Stimulated activated naive CD8-positive, alpha-beta T cell treated with anti-CD3 and anti-CD28 coated beads, Interleukin-15, amount 100 ng/mL, for 72 hours (primary cell): ENCODE measurements at regions not wholly inside any gene's neighbourhood (a gene's known extent, or its start where the extent isn't known, plus 50 kb on each side); places are given as distances from the start of the nearest gene placed in this dataset.
A peak's percentile ranks its signal among the peaks of the same experiment; 100 is the strongest.

Experiments used
- ATAC-seq: fragments of 150-1000 bp; cut with Tn5 transposase; 2 replicates; pipeline ENCODE4 v1.10.0; 2021; ENCODE audit warnings: mild to moderate bottlenecking, moderate library complexity
- DNase-seq, 2 donors: peaks; one replicate each; pipeline ENCODE4 v3.0.0; 2021 to 2022
- H3K27ac Mint-ChIP-seq, 2 donors: one replicate each; pipeline ENCODE4 v1.8.0; 2022; ENCODE audit warnings: mild to moderate bottlenecking in 2 of 2, mixed read lengths in 2 of 2, moderate library complexity in 2 of 2
- H3K27me3 Mint-ChIP-seq: one replicate; pipeline ENCODE4 v1.8.0; 2022; ENCODE audit warnings: mixed read lengths
- H3K4me1 Mint-ChIP-seq: one replicate; pipeline ENCODE4 v1.8.0; 2022; ENCODE audit warnings: mild to moderate bottlenecking, mixed read lengths
- H3K4me3 Mint-ChIP-seq, 2 donors: one replicate each; pipeline ENCODE4 v1.8.0; 2022; ENCODE audit warnings: mild to moderate bottlenecking in 2 of 2, mixed read lengths in 2 of 2, moderate library complexity in 1 of 2
- H3K9me3 Mint-ChIP-seq, 2 donors: one replicate each; pipeline ENCODE4 v1.8.0; 2022; ENCODE audit warnings: mixed read lengths in 2 of 2

DNA sequence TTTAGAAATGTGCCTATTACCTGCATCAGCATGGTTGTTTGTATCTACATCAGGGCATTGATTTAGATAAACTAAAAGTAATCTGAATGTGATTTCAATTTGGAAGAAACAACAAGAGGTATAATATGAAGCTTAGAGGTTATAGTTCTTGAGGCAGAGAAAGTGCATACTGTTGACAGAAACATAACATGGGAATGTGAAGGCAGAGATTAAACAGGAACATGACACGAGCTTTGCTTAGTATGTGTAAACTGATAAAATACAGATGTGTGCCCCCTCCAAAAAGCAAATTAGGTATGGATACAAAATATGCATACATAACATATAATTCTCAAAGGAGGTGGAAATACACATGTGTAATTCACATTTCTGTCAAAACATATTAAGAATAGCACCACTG, 1180.2 kb upstream of the ADGRL3 start:
- H3K27me3 Mint-ChIP-seq, result no peaks in the 10 kb centered on the region
- H3K27ac Mint-ChIP-seq, result no peak overlapping the region
- ATAC-seq (no peak), DNase-seq (no peak)
- no peaks in the 10 kb centered on the region for H3K9me3 Mint-ChIP-seq
- H3K4me1 Mint-ChIP-seq, result no peaks in the 10 kb centered on the region
- H3K4me3 Mint-ChIP-seq, result no peak overlapping the region

DNA sequence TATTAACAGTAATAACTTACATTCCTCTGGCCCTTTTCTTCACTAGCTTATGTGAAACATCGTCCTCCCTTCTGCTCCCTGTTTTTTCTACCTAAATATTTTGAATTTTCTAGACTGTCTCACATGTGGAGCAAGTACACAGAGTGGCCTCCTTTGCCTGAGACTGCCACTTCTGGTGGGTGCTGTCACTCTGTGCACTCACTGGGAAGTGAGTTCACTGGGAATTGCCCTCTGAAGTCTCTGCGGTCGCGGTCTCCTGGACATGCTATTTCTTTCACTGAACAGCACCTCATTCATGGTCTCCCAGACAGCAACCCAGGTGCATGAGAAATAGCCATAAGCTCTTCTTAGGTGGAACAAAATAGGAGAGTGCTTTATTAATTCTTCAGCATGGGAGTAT, 1179.7 kb upstream of the ADGRL3 start:
- no peaks in the 10 kb centered on the region for H3K4me1 Mint-ChIP-seq
- H3K4me3 Mint-ChIP-seq, result no peak overlapping the region
- H3K27me3 Mint-ChIP-seq, result no peaks in the 10 kb centered on the region
- peak overlapping the region in 1 of 2 donors; percentile 56 for H3K27ac Mint-ChIP-seq
- DNase-seq, result no peak
- no peak for ATAC-seq
- H3K9me3 Mint-ChIP-seq, result no peaks in the 10 kb centered on the region

DNA sequence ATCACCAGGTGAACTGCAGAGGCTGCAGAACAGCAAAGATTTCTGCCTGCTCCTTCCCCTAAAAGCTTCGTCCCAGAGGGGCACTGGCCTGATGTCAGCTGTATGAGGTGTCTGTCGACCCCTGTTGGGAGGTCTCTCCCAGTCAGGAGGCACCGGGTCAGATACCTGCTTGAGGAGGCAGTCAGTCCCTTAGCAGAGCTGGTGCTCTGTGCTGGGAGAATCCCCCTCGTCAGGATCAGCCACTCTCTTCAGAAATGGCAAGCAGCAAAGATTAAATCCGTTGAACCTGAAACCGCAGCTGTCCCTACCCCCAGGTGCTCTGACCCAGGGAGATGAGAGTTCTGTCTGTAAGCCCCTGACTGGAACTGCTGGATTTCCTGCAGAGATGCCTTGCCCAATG, 1166.3 kb upstream of the ADGRL3 start:
- no peak for DNase-seq
- H3K27ac Mint-ChIP-seq, result peak overlapping the region in 1 of 2 donors; percentile 42
- H3K4me1 Mint-ChIP-seq, result no peaks in the 10 kb centered on the region
- H3K9me3 Mint-ChIP-seq, result peaks cover 13 to 17% of the 10 kb centered on the region in 2 donors
- no peak for ATAC-seq
- no peaks in the 10 kb centered on the region for H3K27me3 Mint-ChIP-seq
- H3K4me3 Mint-ChIP-seq, result no peak overlapping the region

DNA sequence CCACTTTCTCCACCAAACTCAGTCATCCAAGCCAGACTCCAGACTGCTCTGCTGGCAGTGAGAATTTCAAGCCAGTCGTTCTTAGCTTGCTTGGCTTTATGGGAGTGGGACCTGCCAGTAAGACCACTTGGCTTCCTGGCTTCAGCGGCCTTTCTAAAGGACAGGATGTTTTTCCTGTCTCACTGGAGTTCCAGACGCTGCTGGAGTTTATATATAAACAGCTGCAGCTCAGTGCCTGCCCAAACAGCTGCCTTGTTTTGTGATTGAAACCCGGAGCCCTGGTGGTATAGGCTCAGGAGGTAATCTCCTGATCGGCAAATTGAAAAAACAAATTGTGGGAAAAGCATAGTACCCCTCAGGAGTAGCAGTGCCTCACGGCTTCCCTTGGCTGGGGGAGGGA, 1165.8 kb upstream of the ADGRL3 start:
- H3K27me3 Mint-ChIP-seq, result no peaks in the 10 kb centered on the region
- no peak overlapping the region for H3K27ac Mint-ChIP-seq
- no peak for ATAC-seq
- H3K4me1 Mint-ChIP-seq, result no peaks in the 10 kb centered on the region
- H3K9me3 Mint-ChIP-seq, result peaks cover 13 to 17% of the 10 kb centered on the region in 2 donors
- DNase-seq, result no peak
- H3K4me3 Mint-ChIP-seq, result no peak overlapping the region

DNA sequence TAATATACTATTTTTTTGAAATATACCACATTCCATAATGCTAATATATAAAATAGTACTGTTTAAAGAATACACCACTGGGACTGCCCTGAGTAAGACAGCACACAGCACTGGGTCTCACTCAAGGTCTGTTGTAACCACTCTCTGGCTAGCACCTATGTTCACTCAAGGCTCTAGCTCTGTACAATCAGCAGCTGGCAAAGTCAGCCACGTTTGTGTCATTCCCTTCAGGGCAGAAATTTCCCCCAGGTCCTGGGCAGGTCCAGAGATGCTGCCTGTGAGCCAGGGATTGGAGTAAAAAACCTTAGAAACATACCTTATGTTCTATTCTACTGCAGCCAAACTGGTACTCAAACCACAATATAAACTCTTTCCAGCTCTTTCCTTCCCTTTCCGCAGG, 1160.2 kb upstream of the ADGRL3 start:
- Mint-ChIP-seq H3K9me3 (peaks cover 0 to 12% of the 10 kb centered on the region in 2 donors), H3K4me1 (no peaks in the 10 kb centered on the region), H3K4me3 (no peak overlapping the region), H3K27ac (no peak overlapping the region), H3K27me3 (no peaks in the 10 kb centered on the region)
- ATAC-seq (no peak), DNase-seq (no peak)

DNA sequence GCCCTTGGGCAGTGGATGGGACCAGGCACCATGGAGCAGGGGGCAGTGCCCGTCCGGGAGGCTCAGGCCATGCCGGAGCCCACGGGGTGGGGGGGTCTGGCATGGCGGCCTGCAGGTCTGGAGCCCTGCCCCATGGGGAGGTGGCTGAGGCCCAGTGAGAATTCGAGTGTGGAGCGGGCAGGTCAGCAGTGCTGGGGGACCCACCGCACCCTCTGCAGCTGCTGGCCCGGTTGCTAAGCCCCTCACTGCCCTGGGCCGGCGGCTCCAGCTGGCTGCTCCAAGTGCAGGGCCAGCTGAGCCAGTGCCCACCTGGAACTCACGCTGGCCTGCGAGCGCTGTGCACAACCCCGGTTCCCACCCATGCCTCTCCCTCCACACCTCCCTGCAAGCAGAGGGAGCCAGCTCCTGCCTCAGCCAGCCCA, 1157.9 kb upstream of the ADGRL3 start:
- no peaks in the 10 kb centered on the region for H3K4me1 Mint-ChIP-seq
- ATAC-seq (no peak), DNase-seq (no peak)
- peaks cover 0 to 12% of the 10 kb centered on the region in 2 donors for H3K9me3 Mint-ChIP-seq
- H3K27me3 Mint-ChIP-seq, result no peaks in the 10 kb centered on the region
- H3K4me3 Mint-ChIP-seq, result no peak overlapping the region
- H3K27ac Mint-ChIP-seq, result no peak overlapping the region

DNA sequence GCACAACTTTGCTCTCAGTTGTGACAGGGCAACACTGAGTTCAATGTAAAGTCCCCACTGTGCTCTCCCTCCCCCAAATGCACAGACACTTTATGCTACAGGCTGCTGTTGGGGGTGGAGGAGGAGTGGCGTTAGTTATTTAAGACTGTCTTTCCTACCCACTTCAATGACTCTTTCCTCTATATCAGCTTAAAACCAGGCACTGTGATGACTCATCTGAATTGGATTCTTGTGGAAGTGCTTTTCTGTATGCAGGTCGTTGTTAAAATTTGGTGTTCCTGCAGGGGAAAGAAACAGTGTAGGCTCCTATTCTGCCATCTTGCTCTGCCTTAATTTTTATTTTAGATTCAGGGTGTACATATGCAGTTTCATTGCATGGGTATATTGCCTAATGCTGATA, 1157.2 kb upstream of the ADGRL3 start:
- DNase-seq (no peak), ATAC-seq (no peak)
- H3K27me3 Mint-ChIP-seq, result no peaks in the 10 kb centered on the region
- H3K4me3 Mint-ChIP-seq, result no peak overlapping the region
- no peaks in the 10 kb centered on the region for H3K4me1 Mint-ChIP-seq
- no peak overlapping the region for H3K27ac Mint-ChIP-seq
- peaks cover 0 to 6% of the 10 kb centered on the region in 2 donors for H3K9me3 Mint-ChIP-seq

DNA sequence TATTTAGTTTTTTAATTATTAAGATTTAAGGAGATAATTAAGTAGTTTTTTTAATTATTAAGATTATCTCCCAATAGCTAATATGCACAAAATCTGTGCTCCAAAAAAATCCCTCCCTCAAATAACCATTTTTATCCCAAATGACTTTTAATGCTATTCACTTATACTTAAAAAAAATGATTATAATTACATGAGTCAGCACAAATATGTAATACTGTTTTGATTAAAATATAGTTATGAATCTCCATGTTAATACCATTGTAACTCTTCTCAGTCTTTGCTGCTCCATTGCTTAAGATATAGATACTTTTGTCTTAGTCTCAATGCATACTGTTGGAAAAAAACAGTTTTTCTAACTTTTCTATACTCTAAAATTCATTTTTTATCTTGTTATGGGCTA, 1121.1 kb upstream of the ADGRL3 start:
- DNase-seq, result no peak
- Mint-ChIP-seq H3K4me1 (no peaks in the 10 kb centered on the region), H3K4me3 (no peak overlapping the region), H3K9me3 (peaks cover 16 to 22% of the 10 kb centered on the region in 2 donors), H3K27me3 (no peaks in the 10 kb centered on the region), H3K27ac (no peak overlapping the region)
- ATAC-seq, result no peak

DNA sequence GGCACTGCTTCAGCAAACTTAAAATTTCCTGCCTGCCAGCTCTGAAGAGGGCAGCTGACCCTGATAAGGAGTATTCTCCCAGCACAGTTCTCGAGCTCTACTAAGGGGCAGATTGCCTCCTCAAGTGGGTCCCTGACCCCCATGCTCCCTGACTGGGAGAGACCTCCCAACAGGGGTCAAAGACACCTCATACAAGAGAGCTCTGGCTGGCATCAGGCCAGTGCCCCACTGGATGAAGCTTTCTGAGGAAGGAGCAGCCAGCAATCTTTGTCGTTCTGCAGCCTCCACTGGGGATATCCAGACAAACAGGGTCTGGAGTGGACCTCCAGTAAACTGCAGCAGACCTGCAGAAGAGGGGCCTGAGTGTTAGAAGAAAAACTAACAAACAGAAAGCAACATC, 1118.3 kb upstream of the ADGRL3 start:
- H3K9me3 Mint-ChIP-seq, result peaks cover 26 to 34% of the 10 kb centered on the region in 2 donors
- ATAC-seq (no peak), DNase-seq (no peak)
- H3K27ac Mint-ChIP-seq, result no peak overlapping the region
- no peaks in the 10 kb centered on the region for H3K27me3 Mint-ChIP-seq
- H3K4me1 Mint-ChIP-seq, result no peaks in the 10 kb centered on the region
- H3K4me3 Mint-ChIP-seq, result no peak overlapping the region

DNA sequence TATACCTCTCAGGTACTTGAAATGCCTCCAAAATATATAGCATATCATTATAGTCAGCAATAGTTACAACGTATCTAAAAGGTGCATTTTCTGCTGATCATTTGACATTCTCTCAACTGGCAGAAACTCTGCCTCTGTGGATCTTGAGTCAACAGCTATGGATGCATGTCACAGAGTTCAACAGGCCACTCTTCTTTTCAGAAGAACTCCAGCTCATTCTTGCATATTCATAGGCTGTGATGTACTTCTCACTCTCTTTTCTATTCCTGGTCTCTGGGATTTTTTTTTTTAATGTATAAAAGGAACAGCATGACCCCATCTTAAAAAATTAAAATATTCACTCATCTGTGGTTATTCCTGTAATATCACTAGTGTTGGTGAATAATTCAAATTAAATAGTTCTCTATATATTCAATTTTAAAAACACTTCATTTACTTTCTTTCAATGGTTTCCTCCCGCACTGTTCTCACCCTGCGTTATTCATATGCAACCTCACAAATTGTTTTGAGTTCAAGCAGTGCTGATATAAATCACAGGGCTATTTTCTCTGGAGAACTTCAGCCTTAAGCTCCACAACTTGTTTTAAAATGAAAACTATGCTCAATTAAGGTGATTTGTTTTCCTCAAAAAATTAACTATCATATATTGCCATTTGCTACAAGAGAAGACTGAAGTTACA, 1111.2 kb upstream of the ADGRL3 start:
- DNase-seq (no peak), ATAC-seq (no peak)
- Mint-ChIP-seq H3K4me3 (no peak overlapping the region), H3K27me3 (no peaks in the 10 kb centered on the region), H3K27ac (no peak overlapping the region), H3K9me3 (peaks cover 11 to 18% of the 10 kb centered on the region in 2 donors), H3K4me1 (no peaks in the 10 kb centered on the region)

DNA sequence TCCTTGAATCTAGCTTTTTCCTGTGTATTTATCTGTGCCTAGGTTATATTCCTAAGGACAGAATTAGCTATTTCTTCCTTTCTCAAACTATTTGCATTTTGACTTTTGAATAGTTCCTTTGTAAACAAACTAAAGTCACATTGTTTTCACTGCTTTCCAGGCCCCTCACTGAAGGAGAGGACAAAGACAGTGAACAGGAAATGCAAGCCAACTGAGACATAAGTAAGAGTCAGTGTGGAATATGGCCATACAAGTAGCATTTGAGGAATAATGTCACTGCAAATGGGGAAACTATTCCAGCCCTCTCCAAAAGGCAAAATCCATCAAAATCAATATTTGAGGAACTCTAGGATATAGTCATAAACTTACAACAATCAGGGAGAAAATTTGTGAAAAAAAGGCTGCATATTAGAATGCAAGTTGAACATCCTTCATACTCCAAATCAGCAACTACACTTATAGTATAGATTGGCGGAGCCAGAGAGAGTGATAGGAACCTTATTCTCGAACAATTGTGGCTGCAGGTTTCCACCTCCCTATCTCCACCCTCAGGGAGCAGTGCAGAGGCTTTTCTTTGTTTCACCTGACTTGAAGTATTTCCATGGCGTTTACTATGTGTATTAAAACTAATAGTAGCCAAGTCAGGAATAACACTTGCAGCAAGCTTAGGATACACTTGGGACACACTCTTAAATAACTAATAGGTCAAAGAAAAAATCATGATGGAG, 1110.4 kb upstream of the ADGRL3 start:
- Mint-ChIP-seq H3K9me3 (peaks cover 10 to 11% of the 10 kb centered on the region in 2 donors), H3K4me3 (no peak overlapping the region), H3K27ac (no peak overlapping the region), H3K4me1 (no peaks in the 10 kb centered on the region), H3K27me3 (no peaks in the 10 kb centered on the region)
- DNase-seq (no peak), ATAC-seq (no peak)

DNA sequence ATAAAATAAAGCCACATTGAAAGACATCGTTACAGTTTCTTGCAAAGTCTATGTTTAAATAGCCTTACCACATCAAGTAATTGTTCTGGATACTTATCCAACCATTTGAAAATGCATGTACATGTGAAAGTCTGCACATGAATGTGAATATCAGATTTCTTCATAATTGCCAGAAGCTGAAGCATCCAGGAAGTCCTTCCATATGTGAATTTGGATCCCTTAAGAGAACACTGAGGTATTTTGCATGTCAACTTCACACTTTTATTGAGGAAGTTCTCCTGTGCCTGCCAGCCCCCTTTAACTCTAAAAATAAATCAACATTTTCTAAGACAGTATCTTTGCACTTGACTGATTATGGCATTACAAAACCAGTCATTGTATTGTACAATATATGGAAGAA, 1103.5 kb upstream of the ADGRL3 start:
- H3K4me3 Mint-ChIP-seq, result no peak overlapping the region
- ATAC-seq, result no peak
- H3K4me1 Mint-ChIP-seq, result no peaks in the 10 kb centered on the region

DNA sequence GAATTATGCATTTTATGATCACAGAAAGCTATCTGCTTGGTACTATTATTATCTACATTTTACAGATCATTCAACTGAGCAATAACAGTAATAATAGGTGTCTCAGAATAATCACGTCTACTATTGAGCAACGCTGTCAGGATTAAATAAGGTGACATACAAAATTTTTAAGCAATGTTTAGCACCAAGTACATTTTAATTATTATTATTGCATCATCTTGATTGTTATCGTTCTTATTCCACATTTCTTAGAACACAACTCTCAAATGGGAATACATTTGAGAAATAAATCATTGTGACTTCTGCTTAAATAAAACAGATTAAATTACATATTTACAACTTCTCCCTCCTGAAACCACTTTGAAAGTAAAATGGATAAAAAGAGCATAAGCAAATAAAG, 1083.5 kb upstream of the ADGRL3 start:
- DNase-seq, result no peak
- no peak for ATAC-seq
- Mint-ChIP-seq H3K27ac (no peak overlapping the region), H3K9me3 (peaks cover 0 to 7% of the 10 kb centered on the region in 2 donors), H3K4me1 (no peaks in the 10 kb centered on the region), H3K27me3 (no peaks in the 10 kb centered on the region), H3K4me3 (no peak overlapping the region)

More for the DNA sequence above, 1103.5 kb upstream of the ADGRL3 start:
- Mint-ChIP-seq H3K27ac (no peak overlapping the region), H3K27me3 (no peaks in the 10 kb centered on the region), H3K9me3 (no peaks in the 10 kb centered on the region)
- no peak for DNase-seq

DNA sequence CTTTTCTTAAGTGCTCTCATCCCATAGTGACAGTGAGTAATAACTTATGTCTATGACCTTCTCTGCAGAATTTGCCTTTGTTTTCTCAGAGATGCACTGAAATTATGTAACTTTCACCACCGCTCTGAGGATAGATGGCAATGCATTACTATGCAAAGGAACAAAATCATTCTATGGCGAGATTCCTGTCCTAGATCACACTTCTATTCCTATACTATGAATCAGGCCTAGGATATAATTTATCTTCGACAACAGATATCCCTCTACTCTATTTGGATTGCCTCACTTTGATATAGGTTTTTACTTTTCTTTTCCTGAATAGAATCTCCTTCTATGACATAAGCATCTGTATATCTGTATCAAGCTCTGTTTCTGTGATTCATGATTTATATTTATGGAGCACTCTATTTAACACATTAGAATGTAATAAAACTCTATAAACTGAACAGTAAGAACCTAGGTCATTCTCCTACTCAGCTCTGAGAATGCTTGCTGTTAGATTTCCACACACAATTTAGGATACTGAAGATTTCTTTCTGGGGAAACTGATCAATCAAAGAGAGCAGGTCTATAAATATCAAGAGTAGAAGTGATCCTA, 1082.3 kb upstream of the ADGRL3 start:
- peaks cover 0 to 7% of the 10 kb centered on the region in 2 donors for H3K9me3 Mint-ChIP-seq
- H3K4me3 Mint-ChIP-seq, result no peak overlapping the region
- no peaks in the 10 kb centered on the region for H3K27me3 Mint-ChIP-seq
- ATAC-seq (no peak), DNase-seq (no peak)
- no peaks in the 10 kb centered on the region for H3K4me1 Mint-ChIP-seq
- no peak overlapping the region for H3K27ac Mint-ChIP-seq

DNA sequence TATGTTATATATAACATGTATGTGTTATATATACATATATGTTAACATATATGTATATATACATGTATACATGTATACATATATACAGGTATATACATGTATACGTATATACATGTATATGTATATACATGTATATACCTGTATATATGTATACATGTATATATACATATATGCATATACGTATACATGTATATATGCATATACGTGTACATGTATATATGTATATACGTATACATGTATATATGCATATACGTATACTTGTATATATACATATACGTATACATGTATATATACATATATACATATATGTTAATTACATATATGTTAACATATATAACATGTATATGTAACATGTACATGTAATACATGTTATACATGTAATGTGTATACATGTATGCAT, 1077.3 kb upstream of the ADGRL3 start:
- DNase-seq (no peak), ATAC-seq (no peak)
- Mint-ChIP-seq H3K27ac (no peak overlapping the region), H3K27me3 (no peaks in the 10 kb centered on the region), H3K4me3 (no peak overlapping the region), H3K4me1 (no peaks in the 10 kb centered on the region), H3K9me3 (no peaks in the 10 kb centered on the region)

DNA sequence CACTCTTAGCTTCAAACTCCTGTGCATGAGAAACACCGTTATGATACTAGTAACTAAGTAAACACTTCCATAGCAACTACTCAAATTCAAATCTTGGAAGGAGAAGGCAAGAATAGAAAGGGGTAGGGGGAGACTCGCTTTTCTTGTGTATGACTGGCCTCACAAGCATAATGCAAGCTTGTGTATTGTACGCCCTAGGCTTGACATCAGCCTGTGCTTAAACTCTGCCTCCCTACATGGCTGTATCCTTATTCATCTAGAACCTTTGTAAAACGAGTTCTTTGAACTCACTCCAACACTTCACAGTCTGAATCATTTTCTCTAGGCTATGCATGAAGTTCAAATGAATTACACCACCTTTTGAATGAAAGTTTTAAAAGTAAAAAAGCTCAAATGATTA, 1071.2 kb upstream of the ADGRL3 start:
- peaks cover 8% of the 10 kb centered on the region in 2 donors for H3K9me3 Mint-ChIP-seq
- no peak for DNase-seq

More for the DNA sequence above, 1071.2 kb upstream of the ADGRL3 start:
- no peak overlapping the region for H3K4me3 Mint-ChIP-seq
- H3K27ac Mint-ChIP-seq, result no peak overlapping the region
- H3K27me3 Mint-ChIP-seq, result no peaks in the 10 kb centered on the region
- H3K4me1 Mint-ChIP-seq, result no peaks in the 10 kb centered on the region
- ATAC-seq, result no peak
